ENCODE measurements at regions not wholly inside any gene's neighbourhood (a gene's known extent, or its start where the extent isn't known, plus 50 kb on each side); places are given as distances from the start of the nearest gene placed in this dataset.

GRCh38 chrX:81874807-81875206 is 672.9 kb downstream of the SH3BGRL start:
- no peak overlapping the region for H2BK12ac ChIP-seq (ENCODE audit: insufficient read length, low read depth, low read length)
- H3K4me1 ChIP-seq (ENCODE audit: insufficient read depth, low read length) = no peaks in the 10 kb centered on the region
- H3K56ac ChIP-seq (ENCODE audit: insufficient read length, low read depth, low read length) = no peak overlapping the region
- H3K18ac ChIP-seq (ENCODE audit: insufficient read length, low read depth, low read length) = no peak overlapping the region
- H2BK120ac ChIP-seq (ENCODE audit: low read depth, low read length, poor library complexity, severe bottlenecking) = no peak overlapping the region
- no peak overlapping the region for H2BK20ac ChIP-seq (ENCODE audit: low read depth, low read length, poor library complexity, severe bottlenecking)
- no peak overlapping the region for H3K4me2 ChIP-seq (ENCODE audit: insufficient read depth, insufficient read length, low read length)
- H4K91ac ChIP-seq (ENCODE audit: insufficient read length, low read depth, low read length) = no peak overlapping the region
- H3K23me2 ChIP-seq (ENCODE audit: insufficient read length, low read depth, low read length, poor library complexity, severe bottlenecking) = no peaks in the 10 kb centered on the region
- no peaks in the 10 kb centered on the region for H3K27me3 Mint-ChIP-seq (ENCODE audit: low read depth)
- no peak overlapping the region for H3K9ac ChIP-seq (ENCODE audit: extremely low read depth, insufficient read length, low read length)
- H4K5ac ChIP-seq (ENCODE audit: insufficient read length, low read depth, low read length) = no peak overlapping the region
- no peak overlapping the region for H3T11ph ChIP-seq (ENCODE audit: low read length)
- no peaks in the 10 kb centered on the region for H4K20me1 ChIP-seq (ENCODE audit: control insufficient read depth, insufficient read depth, insufficient read length)
- H3K27ac ChIP-seq (ENCODE audit: insufficient read length, low read depth, low read length) = no peak overlapping the region
- no CpG with 5 or more reads among the region's 3 CpGs for WGBS (ENCODE audit: extremely low coverage, insufficient read length, low lambda C conversion rate)
- no peak overlapping the region for H3K23ac ChIP-seq (ENCODE audit: insufficient read length, low read depth, low read length)
- H2AFZ ChIP-seq (ENCODE audit: low read length) = no peak overlapping the region
- TF ChIP-seq CTCF (conservative IDR thresholded peaks at IDR 0.05) = no peak
- no peak overlapping the region for H3K14ac ChIP-seq (ENCODE audit: insufficient read depth, low read length)
- no peak overlapping the region for H3K27ac Mint-ChIP-seq
- no peak overlapping the region for H2BK15ac ChIP-seq (ENCODE audit: low read depth, low read length)
- no peaks in the 10 kb centered on the region for H3K79me1 ChIP-seq (ENCODE audit: insufficient read depth, low read depth, low read length, poor library complexity, severe bottlenecking)
- no peak overlapping the region for H4K8ac ChIP-seq (replicated peaks; ENCODE audit: insufficient read length, low read depth, low read length)
- peaks cover 82% of the 10 kb centered on the region for H3K9me3 ChIP-seq (ENCODE audit: control insufficient read depth, low read depth, low read length)
- peaks cover 79 to 90% of the 10 kb centered on the region in 2 experiments for H3K9me3 Mint-ChIP-seq
- H2BK5ac ChIP-seq (ENCODE audit: insufficient read length, low read length) = no peak overlapping the region
- H3K27me3 ChIP-seq (ENCODE audit: insufficient read depth, low read length) = no peaks in the 10 kb centered on the region
- DNase-seq = no peak
- H2AK5ac ChIP-seq (ENCODE audit: insufficient read length, low read length) = no peak overlapping the region
- no peak overlapping the region for H3K4me3 Mint-ChIP-seq
- H3K4ac ChIP-seq (ENCODE audit: low read depth, low read length) = no peak overlapping the region
- no peaks in the 10 kb centered on the region for H3K79me2 ChIP-seq (ENCODE audit: insufficient read depth, low read length)
- no peaks in the 10 kb centered on the region for H3K4me1 Mint-ChIP-seq
- peaks cover 0 to 15% (median 2%) of the 10 kb centered on the region in 3 experiments; a peak in 5 of 7 replicates for H3K36me3 Mint-ChIP-seq (ENCODE audit: insufficient read depth in 1 of 3, low read depth in 3 of 3)

Measured in H9 (cell line).